ENCODE measurements at regions not wholly inside any gene's neighbourhood (a gene's known extent, or its start where the extent isn't known, plus 50 kb on each side); places are given as distances from the start of the nearest gene placed in this dataset.

GRCh38 chr14:35212471-35213142 is 79.6 kb upstream of the PSMA6 start:
- TF ChIP-seq CTCF (IDR thresholded peaks at IDR 0.05; ENCODE audit: insufficient read depth, low read length) (no peak), POLR2AphosphoS5 (IDR thresholded peaks at IDR 0.05; ENCODE audit: low read depth) (no peak), SPI1 (IDR thresholded peaks at IDR 0.05; ENCODE audit: borderline replicate concordance, low read depth) (no peak), REST (IDR thresholded peaks at IDR 0.05; ENCODE audit: insufficient replicate concordance, low read depth) (no peak)

All from HL-60 (cell line).